GM21515 (cell line): ENCODE measurements at regions not wholly inside any gene's neighbourhood (a gene's known extent, or its start where the extent isn't known, plus 50 kb on each side); places are given as distances from the start of the nearest gene placed in this dataset.
A peak's percentile ranks its signal among the peaks of the same experiment; 100 is the strongest.

Experiments
- ATAC-seq: cut with Tn5 transposase; IDR thresholded peaks from one replicate; pipeline ENCODE4 v1.9.1; 2021; ENCODE audit not compliant: unreplicated experiment

GRCh38 chr1:181142096-181142958 is 53.8 kb downstream of the IER5 start:
- peak; percentile 77 for ATAC-seq

- ATAC-seq, result no peak
These were observed 54.8 kb downstream of the IER5 start for GRCh38 chr1:181143102-181143859.

- no peak for ATAC-seq
These were observed 55.7 kb downstream of the IER5 start for GRCh38 chr1:181144238-181144637.

GRCh38 chr1:181148636-181149035 is 60.1 kb downstream of the IER5 start:
- ATAC-seq, result no peak

- ATAC-seq, result peak; percentile 79
These were observed 61.0 kb downstream of the IER5 start for GRCh38 chr1:181149326-181150125.

- ATAC-seq, result no peak
These were observed 61.8 kb downstream of the IER5 start for GRCh38 chr1:181150273-181150672.

GRCh38 chr1:181150842-181151241 is 62.3 kb downstream of the IER5 start:
- no peak for ATAC-seq

- ATAC-seq, result no peak
These were observed 63.2 kb downstream of the IER5 start for GRCh38 chr1:181151378-181152326.

GRCh38 chr1:181152892-181153633 is 64.6 kb downstream of the IER5 start:
- peak; percentile 76 for ATAC-seq

GRCh38 chr1:181153634-181153961 is 65.1 kb downstream of the IER5 start:
- ATAC-seq, result no peak

GRCh38 chr1:181155339-181155738 is 66.8 kb downstream of the IER5 start:
- no peak for ATAC-seq

GRCh38 chr1:181159451-181160140 is 71.1 kb downstream of the IER5 start:
- ATAC-seq, result no peak

GRCh38 chr1:181160322-181160721 is 71.8 kb downstream of the IER5 start:
- ATAC-seq, result no peak

GRCh38 chr1:181160998-181161870 is 72.7 kb downstream of the IER5 start:
- no peak for ATAC-seq

GRCh38 chr1:181163662-181164061 is 75.2 kb downstream of the IER5 start:
- ATAC-seq, result no peak

GRCh38 chr1:181166377-181167196 is 78.1 kb downstream of the IER5 start:
- ATAC-seq, result peak; percentile 93

- no peak for ATAC-seq
These were observed 80.9 kb downstream of the IER5 start for GRCh38 chr1:181169281-181169865.
